Progenitor cell of endocrine pancreas (in vitro differentiated cells): ENCODE measurements at regions not wholly inside any gene's neighbourhood (a gene's known extent, or its start where the extent isn't known, plus 50 kb on each side); places are given as distances from the start of the nearest gene placed in this dataset.
"Not testable (repeated sequence)": the region's sequence is repeated elsewhere in the genome, so short reads cannot be mapped to it uniquely, and the experiment has no call there.

Experiments
- DNase-seq: peaks from one replicate; pipeline ENCODE4 v3.0.0; 2021; ENCODE audit warnings: low spot score; ENCODE audit not compliant: unreplicated experiment
- H3K27ac Mint-ChIP-seq: 2 replicates; pipeline ENCODE4 v1.8.0; 2021; ENCODE audit warnings: mild to moderate bottlenecking, moderate library complexity, mixed read lengths
- H3K27me3 Mint-ChIP-seq: 2 replicates; pipeline ENCODE4 v1.8.0; 2021; ENCODE audit warnings: mixed read lengths
- H3K36me3 Mint-ChIP-seq: 2 replicates; pipeline ENCODE4 v1.8.0; 2022; ENCODE audit warnings: mixed read lengths; ENCODE audit not compliant: insufficient read depth
- H3K4me1 Mint-ChIP-seq: 2 replicates; pipeline ENCODE4 v1.8.0; 2021; ENCODE audit warnings: low read depth, mixed read lengths
- H3K4me3 Mint-ChIP-seq: 2 replicates; pipeline ENCODE4 v1.8.0; 2021; ENCODE audit warnings: low read depth, mild to moderate bottlenecking, moderate library complexity, mixed read lengths
- H3K9me3 Mint-ChIP-seq: 2 replicates; pipeline ENCODE4 v1.8.0; 2021; ENCODE audit warnings: low read depth, mixed read lengths
- CTCF ChIP-seq: fragments of 200-600 bp; sonication (generic); IDR thresholded peaks from one replicate; pipeline ENCODE4 v1.5.0; 2021; ENCODE audit warnings: antibody characterized with exemption, mild to moderate bottlenecking; ENCODE audit not compliant: unreplicated experiment

GRCh38 chr6:158900663-158901312 is 81.6 kb upstream of the EZR start:
- H3K27me3 Mint-ChIP-seq, result no peaks in the 10 kb centered on the region
- peaks cover 6% of the 10 kb centered on the region for H3K36me3 Mint-ChIP-seq
- no peak for TF ChIP-seq CTCF
- H3K4me3 Mint-ChIP-seq, result no peak overlapping the region
- H3K27ac Mint-ChIP-seq, result peak overlapping the region; percentile 27
- H3K4me1 Mint-ChIP-seq, result peaks cover 1% of the 10 kb centered on the region
- no peak for DNase-seq
- peaks cover 12% of the 10 kb centered on the region for H3K9me3 Mint-ChIP-seq

GRCh38 chr6:158897236-158897635 is 78.1 kb upstream of the EZR start:
- no peaks in the 10 kb centered on the region for H3K9me3 Mint-ChIP-seq
- no peak for TF ChIP-seq CTCF
- no peak overlapping the region for H3K4me3 Mint-ChIP-seq
- peaks cover 3% of the 10 kb centered on the region for H3K4me1 Mint-ChIP-seq
- no peak overlapping the region for H3K27ac Mint-ChIP-seq
- no peak for DNase-seq
- no peaks in the 10 kb centered on the region for H3K27me3 Mint-ChIP-seq
- no peaks in the 10 kb centered on the region for H3K36me3 Mint-ChIP-seq

- no peaks in the 10 kb centered on the region for H3K9me3 Mint-ChIP-seq
- no peaks in the 10 kb centered on the region for H3K36me3 Mint-ChIP-seq
- TF ChIP-seq CTCF, result no peak
- no peak overlapping the region for H3K27ac Mint-ChIP-seq
- no peak for DNase-seq
- H3K4me1 Mint-ChIP-seq, result peaks cover 3% of the 10 kb centered on the region
- H3K4me3 Mint-ChIP-seq, result no peak overlapping the region
- no peaks in the 10 kb centered on the region for H3K27me3 Mint-ChIP-seq
These were observed 76.5 kb upstream of the EZR start for GRCh38 chr6:158895661-158896060.

GRCh38 chr6:158894193-158894592 is 75.0 kb upstream of the EZR start:
- Mint-ChIP-seq H3K9me3 (no peaks in the 10 kb centered on the region), H3K27me3 (no peaks in the 10 kb centered on the region), H3K27ac (peak overlapping the region; percentile 86), H3K4me3 (no peak overlapping the region), H3K4me1 (peaks cover 2% of the 10 kb centered on the region), H3K36me3 (no peaks in the 10 kb centered on the region)
- no peak for TF ChIP-seq CTCF
- DNase-seq, result no peak

GRCh38 chr6:158892266-158892665 is 73.1 kb upstream of the EZR start:
- no peak for DNase-seq
- Mint-ChIP-seq H3K27me3 (peaks cover 4% of the 10 kb centered on the region), H3K9me3 (peaks cover 13% of the 10 kb centered on the region), H3K4me1 (peaks cover 2% of the 10 kb centered on the region), H3K27ac (peak overlapping the region; percentile 45), H3K4me3 (no peak overlapping the region), H3K36me3 (peaks cover 5% of the 10 kb centered on the region)
- no peak for TF ChIP-seq CTCF

GRCh38 chr6:158891560-158891959 is 72.4 kb upstream of the EZR start:
- H3K27ac Mint-ChIP-seq, DNase-seq, H3K36me3 Mint-ChIP-seq, H3K4me3 Mint-ChIP-seq, H3K4me1 Mint-ChIP-seq, H3K27me3 Mint-ChIP-seq: not testable (repeated sequence)
- peaks cover 14% of the 10 kb centered on the region for H3K9me3 Mint-ChIP-seq

GRCh38 chr6:158888171-158888570 is 69.0 kb upstream of the EZR start:
- H3K36me3 Mint-ChIP-seq, H3K27ac Mint-ChIP-seq, DNase-seq, H3K27me3 Mint-ChIP-seq, H3K4me3 Mint-ChIP-seq, H3K4me1 Mint-ChIP-seq: not testable (repeated sequence)
- H3K9me3 Mint-ChIP-seq, result peaks cover 14% of the 10 kb centered on the region

GRCh38 chr6:158886346-158886977 is 67.3 kb upstream of the EZR start:
- peaks cover 14% of the 10 kb centered on the region for H3K9me3 Mint-ChIP-seq
- H3K27ac Mint-ChIP-seq, H3K36me3 Mint-ChIP-seq, H3K27me3 Mint-ChIP-seq, DNase-seq, H3K4me1 Mint-ChIP-seq, H3K4me3 Mint-ChIP-seq: not testable (repeated sequence)
